ENCODE measurements at regions not wholly inside any gene's neighbourhood (a gene's known extent, or its start where the extent isn't known, plus 50 kb on each side); places are given as distances from the start of the nearest gene placed in this dataset.

DNA sequence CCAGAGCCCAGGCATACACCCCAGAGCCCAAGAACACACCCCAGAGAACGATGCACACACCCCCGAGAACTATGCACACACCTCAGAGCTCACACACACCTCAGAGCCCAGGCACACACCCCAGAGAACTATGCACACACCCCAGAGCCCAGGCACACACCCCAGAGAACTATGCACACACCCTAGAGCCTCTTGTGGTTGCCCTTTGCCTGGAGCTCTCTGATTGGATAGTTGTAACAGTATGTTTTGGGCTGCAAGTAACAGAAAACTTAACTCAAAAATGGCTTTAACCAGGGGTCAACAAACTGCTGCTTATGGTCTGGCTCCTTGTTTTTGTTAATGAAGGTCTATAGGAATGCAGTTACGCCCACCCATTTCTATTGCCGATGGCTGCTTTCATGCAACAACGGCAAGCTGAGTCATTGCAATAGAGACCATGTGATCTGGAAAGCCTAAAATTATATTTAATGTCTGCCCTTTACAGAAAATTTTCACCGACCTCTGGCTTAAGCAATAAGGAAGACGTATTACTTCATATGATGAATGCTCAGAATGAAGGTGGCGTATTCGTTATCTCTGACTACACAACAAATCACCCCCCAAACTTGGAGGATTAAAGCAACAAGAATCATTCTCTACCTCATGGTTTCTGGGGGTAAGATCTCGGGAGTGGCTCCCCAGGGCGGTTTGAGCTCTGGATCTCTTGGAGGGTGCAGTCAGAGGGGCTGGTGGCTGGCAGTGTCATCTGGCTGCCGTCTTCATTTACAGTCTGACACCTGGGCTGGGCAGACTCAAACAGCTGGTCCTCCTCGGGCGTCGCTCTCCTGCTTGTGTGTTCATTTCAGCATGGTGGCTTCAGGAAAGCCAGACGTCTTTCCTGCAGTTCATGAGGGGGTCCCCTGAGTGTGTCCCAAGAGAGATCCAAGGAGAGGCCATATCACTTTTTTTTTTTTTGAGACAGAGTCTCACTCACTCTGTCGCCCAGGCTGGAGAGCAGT, 66.3 kb upstream of the NCOR2 start:
- TF ChIP-seq, protein P1, sequence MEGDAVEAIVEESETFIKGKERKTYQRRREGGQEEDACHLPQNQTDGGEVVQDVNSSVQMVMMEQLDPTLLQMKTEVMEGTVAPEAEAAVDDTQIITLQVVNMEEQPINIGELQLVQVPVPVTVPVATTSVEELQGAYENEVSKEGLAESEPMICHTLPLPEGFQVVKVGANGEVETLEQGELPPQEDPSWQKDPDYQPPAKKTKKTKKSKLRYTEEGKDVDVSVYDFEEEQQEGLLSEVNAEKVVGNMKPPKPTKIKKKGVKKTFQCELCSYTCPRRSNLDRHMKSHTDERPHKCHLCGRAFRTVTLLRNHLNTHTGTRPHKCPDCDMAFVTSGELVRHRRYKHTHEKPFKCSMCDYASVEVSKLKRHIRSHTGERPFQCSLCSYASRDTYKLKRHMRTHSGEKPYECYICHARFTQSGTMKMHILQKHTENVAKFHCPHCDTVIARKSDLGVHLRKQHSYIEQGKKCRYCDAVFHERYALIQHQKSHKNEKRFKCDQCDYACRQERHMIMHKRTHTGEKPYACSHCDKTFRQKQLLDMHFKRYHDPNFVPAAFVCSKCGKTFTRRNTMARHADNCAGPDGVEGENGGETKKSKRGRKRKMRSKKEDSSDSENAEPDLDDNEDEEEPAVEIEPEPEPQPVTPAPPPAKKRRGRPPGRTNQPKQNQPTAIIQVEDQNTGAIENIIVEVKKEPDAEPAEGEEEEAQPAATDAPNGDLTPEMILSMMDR (IDR thresholded peaks at IDR 0.05) = no peak
- TF ChIP-seq POLR2A (IDR thresholded peaks at IDR 0.05) = no peak
